ENCODE measurements at regions not wholly inside any gene's neighbourhood (a gene's known extent, or its start where the extent isn't known, plus 50 kb on each side); places are given as distances from the start of the nearest gene placed in this dataset.
A peak's percentile ranks its signal among the peaks of the same experiment; 100 is the strongest.

DNA sequence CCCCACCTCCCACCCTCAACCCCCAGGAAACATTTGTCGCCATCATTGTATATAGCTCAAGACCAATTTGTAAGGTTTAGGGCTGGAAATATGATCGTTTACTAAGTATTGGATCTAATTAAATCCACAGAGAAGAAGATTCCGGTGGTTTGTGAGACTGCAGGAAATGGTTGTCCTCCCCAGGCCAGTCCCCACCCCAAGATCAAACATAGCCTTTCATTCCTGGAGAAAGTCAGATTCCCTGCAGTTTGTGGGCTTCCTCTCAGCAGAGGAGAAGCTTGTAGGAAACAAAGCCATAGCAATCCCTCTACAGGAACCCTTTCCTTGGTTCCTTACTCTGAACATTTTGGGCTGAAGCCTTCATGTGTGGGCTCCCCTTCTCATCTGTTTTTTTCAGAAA is 79.2 kb upstream of the TBCA start:
- no peak for DNase-seq
- H3K9me3 ChIP-seq (ENCODE audit: control insufficient read depth, low read length): no peaks in the 10 kb centered on the region
- WGBS, 2 donors: 79 to 84% methylated on average over 3 of the region's 3 CpGs
- intact Hi-C loops (cut with DNase I): no loop called here
- H3K27me3 ChIP-seq (ENCODE audit: control insufficient read depth in 1 of 2, insufficient read depth in 2 of 2, low read length in 1 of 2): no peaks in the 10 kb centered on the region
- H3K4me3 ChIP-seq (ENCODE audit: low read length in 2 of 2): no peak overlapping the region
- no peaks in the 10 kb centered on the region for H3K4me1 ChIP-seq (ENCODE audit: control insufficient read depth in 1 of 2, insufficient read depth in 2 of 2, low read length in 2 of 2)
- no peak for ATAC-seq (ENCODE audit: low FRiP score)
- H3K27ac ChIP-seq (ENCODE audit: low read depth in 1 of 2, low read length in 2 of 2): no peak overlapping the region
- H3K36me3 ChIP-seq (ENCODE audit: control insufficient read depth in 1 of 2, insufficient read depth in 2 of 2, low read length in 1 of 2): no peaks in the 10 kb centered on the region

DNA sequence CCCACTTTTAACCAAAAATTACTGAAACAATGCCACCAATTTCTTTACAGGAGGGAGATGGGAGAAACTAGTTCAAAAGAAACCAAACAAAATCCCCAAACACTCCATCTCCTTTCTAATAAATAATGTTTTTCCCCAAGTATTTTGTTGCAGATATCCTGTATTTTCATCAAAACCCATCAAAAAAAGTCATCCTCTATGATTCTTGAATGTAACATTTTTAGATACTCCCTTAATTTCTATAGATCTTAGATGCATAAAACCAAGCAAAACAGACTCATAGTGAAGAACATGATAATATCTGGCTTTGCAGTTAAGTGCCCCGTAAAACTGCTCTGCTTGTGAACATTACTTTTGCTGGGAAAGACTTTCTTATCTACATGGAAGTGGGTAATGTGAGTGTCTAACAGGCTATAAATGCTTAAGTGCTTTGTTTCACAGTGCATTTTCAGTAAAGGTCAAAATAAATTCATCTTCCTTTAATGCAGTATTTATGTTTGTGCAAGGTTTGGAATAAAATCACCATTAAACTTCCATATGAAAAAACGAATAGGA is 77.3 kb upstream of the TBCA start:
- Histone ChIP-seq H3K27me3 (ENCODE audit: control insufficient read depth in 1 of 2, insufficient read depth in 2 of 2, low read length in 1 of 2) (no peaks in the 10 kb centered on the region), H3K27ac (ENCODE audit: low read depth in 1 of 2, low read length in 2 of 2) (no peak overlapping the region), H3K9me3 (ENCODE audit: control insufficient read depth, low read length) (no peaks in the 10 kb centered on the region), H3K36me3 (ENCODE audit: control insufficient read depth in 1 of 2, insufficient read depth in 2 of 2, low read length in 1 of 2) (no peaks in the 10 kb centered on the region), H3K4me1 (ENCODE audit: control insufficient read depth in 1 of 2, insufficient read depth in 2 of 2, low read length in 2 of 2) (no peaks in the 10 kb centered on the region), H3K4me3 (ENCODE audit: low read length in 2 of 2) (no peak overlapping the region)
- DNase-seq: no peak
- intact Hi-C loops (cut with DNase I): no loop called here
- ATAC-seq (ENCODE audit: low FRiP score): no peak
- 31 to 34% methylated on average over 2 of the region's 2 CpGs for WGBS, 2 donors

DNA sequence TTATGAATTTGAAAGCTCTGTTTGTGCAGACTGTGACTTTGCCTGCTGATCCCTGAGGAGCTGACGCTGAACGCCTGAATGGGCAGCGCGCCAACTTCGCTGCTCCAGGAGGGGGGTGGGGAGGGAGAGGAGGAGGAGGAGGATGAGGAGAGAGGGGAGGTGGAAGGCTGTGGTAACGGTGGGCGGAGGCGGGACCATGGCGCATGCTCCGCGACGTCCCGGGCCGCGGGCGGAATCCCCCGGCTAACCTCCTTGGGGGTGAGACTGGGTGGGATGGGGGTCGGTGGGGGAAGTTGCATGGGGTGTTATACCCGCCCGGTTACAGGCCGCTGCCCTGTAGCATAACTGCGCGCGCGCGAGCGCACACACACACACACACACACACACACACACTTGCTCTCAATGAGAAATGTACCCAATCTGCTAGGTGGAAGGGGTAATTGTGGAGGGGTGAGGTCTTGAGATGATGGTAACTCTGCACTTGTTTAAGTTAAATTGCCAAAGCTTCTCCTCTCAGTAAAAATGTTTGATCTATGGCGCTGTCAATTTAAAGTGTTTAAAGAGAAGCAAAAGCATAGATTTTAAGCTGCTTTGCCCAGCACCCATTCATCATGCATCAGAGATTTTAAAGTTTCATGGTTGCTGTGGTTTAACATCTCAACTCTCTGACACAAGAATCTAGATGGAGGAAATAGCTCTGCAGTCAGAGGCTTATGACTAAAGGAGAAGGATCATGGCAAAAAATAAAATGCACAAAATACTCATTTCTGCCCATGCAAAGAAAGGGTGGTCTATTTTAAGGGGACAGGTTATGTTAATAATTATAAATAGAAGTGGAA is 76.6 kb upstream of the TBCA start:
- H3K27me3 ChIP-seq (ENCODE audit: control insufficient read depth in 1 of 2, insufficient read depth in 2 of 2, low read length in 1 of 2): no peaks in the 10 kb centered on the region
- no peaks in the 10 kb centered on the region for H3K4me1 ChIP-seq (ENCODE audit: control insufficient read depth in 1 of 2, insufficient read depth in 2 of 2, low read length in 2 of 2)
- no peaks in the 10 kb centered on the region for H3K36me3 ChIP-seq (ENCODE audit: control insufficient read depth in 1 of 2, insufficient read depth in 2 of 2, low read length in 1 of 2)
- WGBS, 2 donors: 0 to 2% methylated on average over 24 to 28 of the region's 28 CpGs
- intact Hi-C loops (cut with DNase I): no loop called here
- ATAC-seq (ENCODE audit: low FRiP score) (peak; percentile 67), DNase-seq (peak; percentile 67 to 88)
- H3K27ac ChIP-seq (ENCODE audit: low read depth in 1 of 2, low read length in 2 of 2): no peak overlapping the region
- peak overlapping the region; percentile 11 to 45 for H3K4me3 ChIP-seq (ENCODE audit: low read length in 2 of 2)
- no peaks in the 10 kb centered on the region for H3K9me3 ChIP-seq (ENCODE audit: control insufficient read depth, low read length)

DNA sequence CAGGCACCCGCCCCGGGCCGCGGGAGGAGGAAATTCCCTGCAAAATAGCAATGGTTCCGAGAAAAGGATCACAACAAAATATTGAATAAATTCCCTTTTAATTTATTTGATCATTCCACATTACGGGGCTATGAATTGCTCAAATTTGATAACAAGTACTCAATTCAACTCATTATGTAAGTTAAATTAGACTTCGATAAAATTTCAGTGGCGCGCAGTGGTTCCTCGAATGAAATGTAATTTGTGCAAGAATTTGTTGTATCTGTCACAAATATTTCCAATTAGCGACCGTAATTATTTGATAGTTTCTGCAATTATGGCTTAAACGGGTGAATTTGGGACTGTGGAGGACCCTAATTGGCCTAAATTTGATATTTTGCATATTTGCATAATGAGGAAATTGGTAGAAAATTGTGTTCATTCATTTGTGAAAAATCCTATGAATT is 76.0 kb upstream of the TBCA start:
- Histone ChIP-seq H3K4me1 (ENCODE audit: control insufficient read depth in 1 of 2, insufficient read depth in 2 of 2, low read length in 2 of 2) (no peaks in the 10 kb centered on the region), H3K9me3 (ENCODE audit: control insufficient read depth, low read length) (no peaks in the 10 kb centered on the region), H3K4me3 (ENCODE audit: low read length in 2 of 2) (peak overlapping the region; percentile 11 to 45), H3K27me3 (ENCODE audit: control insufficient read depth in 1 of 2, insufficient read depth in 2 of 2, low read length in 1 of 2) (no peaks in the 10 kb centered on the region), H3K27ac (ENCODE audit: low read depth in 1 of 2, low read length in 2 of 2) (no peak overlapping the region), H3K36me3 (ENCODE audit: control insufficient read depth in 1 of 2, insufficient read depth in 2 of 2, low read length in 1 of 2) (no peaks in the 10 kb centered on the region)
- ATAC-seq (ENCODE audit: low FRiP score) (no peak), DNase-seq (no peak)
- WGBS, 2 donors: 0 to 2% methylated on average over 13 of the region's 13 CpGs
- intact Hi-C loops (cut with DNase I): no loop called here

DNA sequence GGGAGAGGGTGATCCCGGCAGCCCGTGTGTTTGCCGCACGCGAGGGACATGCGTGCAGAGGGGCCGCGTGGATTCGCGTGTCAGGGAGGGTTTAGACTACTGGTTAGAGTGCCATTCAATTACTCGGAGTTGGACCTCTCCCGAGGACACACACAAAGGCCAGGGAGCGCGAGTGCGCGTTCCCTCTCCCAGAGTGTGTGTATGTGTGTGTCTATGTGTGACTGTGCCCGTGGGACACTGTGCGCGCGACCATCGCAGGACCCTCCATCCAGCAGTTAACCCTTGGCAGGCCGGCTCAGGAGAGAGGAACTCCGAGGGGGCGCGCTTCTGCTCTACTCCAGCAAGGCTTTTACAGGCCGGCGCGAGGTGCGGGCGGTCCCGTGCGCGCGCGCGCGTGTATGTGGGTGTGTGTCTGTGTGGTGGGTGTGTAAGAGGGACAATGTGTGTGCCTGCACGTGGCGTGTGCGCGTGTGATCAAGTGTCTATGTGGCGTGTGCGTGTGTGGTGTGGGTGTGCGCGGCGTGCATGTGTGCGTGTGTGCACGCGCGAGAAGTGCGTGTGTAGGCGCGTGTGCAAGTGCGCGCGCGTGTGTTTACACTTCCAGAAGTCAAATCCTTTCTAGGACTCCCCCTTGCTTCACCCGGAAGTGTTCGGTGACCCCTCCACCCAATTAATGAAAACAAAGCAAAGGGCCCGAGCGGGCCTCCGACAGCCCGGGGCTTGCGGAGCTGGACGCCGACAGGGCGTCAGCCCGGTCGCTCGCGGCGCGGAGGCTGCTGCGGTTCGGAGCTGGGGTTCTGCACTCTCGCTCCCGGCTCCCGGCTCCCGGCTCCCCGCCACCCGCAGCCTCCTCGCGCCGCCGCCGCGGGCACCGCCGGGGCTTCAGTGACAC is 75.3 kb upstream of the TBCA start:
- no peak overlapping the region for H3K27ac ChIP-seq (ENCODE audit: low read depth in 1 of 2, low read length in 2 of 2)
- peak in 1 of 2 donors; percentile 81 for DNase-seq

DNA sequence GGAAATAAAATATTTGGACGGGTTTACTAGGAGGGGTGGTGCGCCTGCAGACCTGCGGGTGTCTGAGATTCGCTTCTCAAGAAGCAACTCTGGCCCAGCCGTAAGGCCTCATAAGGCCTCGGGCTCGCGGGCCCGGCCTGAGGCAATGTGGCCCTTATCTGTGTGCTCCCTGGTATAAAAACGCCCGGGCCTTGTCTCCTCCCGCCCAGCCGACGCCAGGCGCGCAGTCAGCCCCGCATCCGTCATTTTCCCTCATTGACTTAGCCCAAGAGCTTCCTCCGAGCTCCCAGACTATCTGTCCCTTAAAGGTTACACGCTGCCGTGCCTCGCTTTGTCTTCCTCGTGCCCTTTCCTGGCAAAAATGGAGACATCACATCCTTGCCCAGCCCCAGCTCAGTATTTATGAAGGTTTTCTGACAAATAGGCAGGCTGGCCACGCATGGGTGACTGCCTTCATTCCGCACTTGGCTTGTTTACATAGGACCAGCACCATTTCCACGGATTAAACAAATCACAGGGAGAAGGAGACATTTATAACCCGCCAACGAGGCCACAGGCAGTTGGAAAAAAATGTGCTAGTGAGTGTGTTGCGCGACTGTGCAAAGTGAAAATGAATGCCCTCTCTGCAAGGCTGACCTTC is 74.5 kb upstream of the TBCA start:
- WGBS, 2 donors: 78 to 81% methylated on average over 30 of the region's 30 CpGs
- peak overlapping the region in 1 of 2 donors; percentile 11 for H3K4me3 ChIP-seq (ENCODE audit: low read length in 2 of 2)
- intact Hi-C loops (cut with DNase I): no loop called here
- DNase-seq (no peak), ATAC-seq (ENCODE audit: low FRiP score) (no peak)
- no peaks in the 10 kb centered on the region for H3K27me3 ChIP-seq (ENCODE audit: control insufficient read depth in 1 of 2, insufficient read depth in 2 of 2, low read length in 1 of 2)
- no peak overlapping the region for H3K27ac ChIP-seq (ENCODE audit: low read depth in 1 of 2, low read length in 2 of 2)
- H3K4me1 ChIP-seq (ENCODE audit: control insufficient read depth in 1 of 2, insufficient read depth in 2 of 2, low read length in 2 of 2): no peaks in the 10 kb centered on the region
- no peaks in the 10 kb centered on the region for H3K36me3 ChIP-seq (ENCODE audit: control insufficient read depth in 1 of 2, insufficient read depth in 2 of 2, low read length in 1 of 2)
- no peaks in the 10 kb centered on the region for H3K9me3 ChIP-seq (ENCODE audit: control insufficient read depth, low read length)

More for the DNA sequence above, 75.3 kb upstream of the TBCA start:
- no peaks in the 10 kb centered on the region for H3K9me3 ChIP-seq (ENCODE audit: control insufficient read depth, low read length)
- intact Hi-C loops (cut with DNase I): no loop called here
- H3K4me3 ChIP-seq (ENCODE audit: low read length in 2 of 2): peak overlapping the region; percentile 11 to 45
- no peaks in the 10 kb centered on the region for H3K36me3 ChIP-seq (ENCODE audit: control insufficient read depth in 1 of 2, insufficient read depth in 2 of 2, low read length in 1 of 2)
- no peaks in the 10 kb centered on the region for H3K27me3 ChIP-seq (ENCODE audit: control insufficient read depth in 1 of 2, insufficient read depth in 2 of 2, low read length in 1 of 2)
- no peaks in the 10 kb centered on the region for H3K4me1 ChIP-seq (ENCODE audit: control insufficient read depth in 1 of 2, insufficient read depth in 2 of 2, low read length in 2 of 2)
- ATAC-seq (ENCODE audit: low FRiP score): peak; percentile 64
- 4 to 6% methylated on average over 89 of the region's 89 CpGs for WGBS, 2 donors

DNA sequence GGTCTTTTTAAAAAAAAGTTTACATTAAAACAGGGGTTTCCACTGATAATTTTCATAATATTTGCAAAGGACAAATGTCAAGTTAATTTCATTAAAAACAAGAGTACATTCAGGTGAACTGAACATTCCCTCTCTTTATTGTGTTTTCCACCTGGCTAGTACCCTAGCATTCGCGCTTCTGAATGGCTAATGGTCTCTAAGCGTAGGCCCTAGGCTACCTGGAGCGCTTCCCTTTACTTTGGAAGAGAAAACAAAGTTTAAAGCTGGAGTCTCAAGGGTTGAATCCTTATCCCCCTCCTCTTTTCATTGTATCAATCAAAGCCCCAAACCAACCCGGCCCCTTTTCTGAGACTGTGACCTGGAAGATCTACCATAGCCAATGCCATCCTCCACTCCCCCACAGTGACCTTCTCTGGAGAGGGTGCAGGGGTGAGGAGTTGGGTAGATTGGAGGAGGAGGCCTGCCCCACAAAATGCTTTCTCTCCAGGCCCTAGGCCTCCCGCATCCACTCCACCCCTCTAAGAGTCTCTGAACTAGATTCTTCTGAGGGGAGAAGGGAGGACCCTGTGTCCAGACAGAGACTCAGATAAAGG is 73.3 kb upstream of the TBCA start:
- intact Hi-C loops (cut with DNase I): no loop called here
- ATAC-seq (ENCODE audit: low FRiP score) (no peak), DNase-seq (no peak)
- no peaks in the 10 kb centered on the region for H3K4me1 ChIP-seq (ENCODE audit: control insufficient read depth in 1 of 2, insufficient read depth in 2 of 2, low read length in 2 of 2)
- no peaks in the 10 kb centered on the region for H3K27me3 ChIP-seq (ENCODE audit: control insufficient read depth in 1 of 2, insufficient read depth in 2 of 2, low read length in 1 of 2)
- 94 to 97% methylated on average over 6 of the region's 6 CpGs for WGBS, 2 donors
- no peak overlapping the region for H3K27ac ChIP-seq (ENCODE audit: low read depth in 1 of 2, low read length in 2 of 2)
- no peaks in the 10 kb centered on the region for H3K9me3 ChIP-seq (ENCODE audit: control insufficient read depth, low read length)
- H3K36me3 ChIP-seq (ENCODE audit: control insufficient read depth in 1 of 2, insufficient read depth in 2 of 2, low read length in 1 of 2): no peaks in the 10 kb centered on the region
- H3K4me3 ChIP-seq (ENCODE audit: low read length in 2 of 2): no peak overlapping the region

DNA sequence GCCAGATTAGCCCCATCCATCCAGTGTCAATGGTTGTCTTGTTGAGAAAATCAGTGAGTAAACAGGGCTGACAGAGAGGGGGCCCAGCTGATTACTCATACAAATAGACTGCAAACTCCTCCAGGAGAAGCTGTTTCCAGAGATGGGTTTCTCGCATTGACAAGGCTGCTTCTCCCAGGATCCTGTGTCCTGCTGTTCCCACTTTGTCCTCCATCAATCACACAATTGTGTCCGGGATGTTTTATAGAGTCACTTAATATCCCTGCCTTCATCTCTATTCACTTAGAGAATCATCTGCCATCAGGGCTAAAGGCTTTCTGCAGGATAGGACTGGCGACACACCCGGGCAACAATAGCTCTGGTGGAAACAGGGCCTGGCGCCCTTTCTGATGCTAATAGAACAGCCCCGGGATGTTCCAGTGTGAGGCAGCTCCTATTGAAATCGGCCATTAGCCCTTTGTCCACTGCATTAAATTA is 71.7 kb upstream of the TBCA start:
- no peaks in the 10 kb centered on the region for H3K9me3 ChIP-seq (ENCODE audit: control insufficient read depth, low read length)
- WGBS, 2 donors: 88 to 94% methylated on average over 7 of the region's 7 CpGs
- no peak overlapping the region for H3K27ac ChIP-seq (ENCODE audit: low read depth in 1 of 2, low read length in 2 of 2)
- no peaks in the 10 kb centered on the region for H3K4me1 ChIP-seq (ENCODE audit: control insufficient read depth in 1 of 2, insufficient read depth in 2 of 2, low read length in 2 of 2)
- no peak for DNase-seq
- H3K36me3 ChIP-seq (ENCODE audit: control insufficient read depth in 1 of 2, insufficient read depth in 2 of 2, low read length in 1 of 2): no peaks in the 10 kb centered on the region
- H3K27me3 ChIP-seq (ENCODE audit: control insufficient read depth in 1 of 2, insufficient read depth in 2 of 2, low read length in 1 of 2): no peaks in the 10 kb centered on the region
- ATAC-seq (ENCODE audit: low FRiP score): no peak
- intact Hi-C loops (cut with DNase I): no loop called here
- H3K4me3 ChIP-seq (ENCODE audit: low read length in 2 of 2): no peak overlapping the region

All from aorta (tissue), 5 donors.